ENCODE measurements at regions not wholly inside any gene's neighbourhood (a gene's known extent, or its start where the extent isn't known, plus 50 kb on each side); places are given as distances from the start of the nearest gene placed in this dataset.

GRCh38 chr1:95780836-95781235 is 546.8 kb downstream of the RWDD3 start:
- TF ChIP-seq E2F5 (CRISPR knock-in tag; conservative IDR thresholded peaks at IDR 0.05) (no peak), TAF15 (IDR thresholded peaks at IDR 0.05; ENCODE audit: low read depth, low read length, poor library complexity, severe bottlenecking) (no peak), THRA (CRISPR knock-in tag; IDR thresholded peaks at IDR 0.05; ENCODE audit: borderline replicate concordance) (no peak), CTCF (CRISPR knock-in tag; IDR thresholded peaks at IDR 0.05) (no peak)
